GM21390 (cell line): ENCODE measurements at regions not wholly inside any gene's neighbourhood (a gene's known extent, or its start where the extent isn't known, plus 50 kb on each side); places are given as distances from the start of the nearest gene placed in this dataset.
A peak's percentile ranks its signal among the peaks of the same experiment; 100 is the strongest.

Experiments
- ATAC-seq: cut with Tn5 transposase; IDR thresholded peaks from one replicate; pipeline ENCODE4 v1.9.1; 2021; ENCODE audit not compliant: unreplicated experiment

GRCh38 chr2:136062066-136062837, 55.7 kb downstream of the CXCR4 start:
- no peak for ATAC-seq

- ATAC-seq: no peak
These were observed 57.5 kb downstream of the CXCR4 start for GRCh38 chr2:136060416-136060815.

GRCh38 chr2:136059036-136059472, 58.9 kb downstream of the CXCR4 start:
- ATAC-seq: peak; percentile 49

GRCh38 chr2:136058262-136058661, 59.7 kb downstream of the CXCR4 start:
- ATAC-seq: no peak

GRCh38 chr2:136057802-136058140, 60.2 kb downstream of the CXCR4 start:
- no peak for ATAC-seq

GRCh38 chr2:136057023-136057801, 60.7 kb downstream of the CXCR4 start:
- peak; percentile 29 for ATAC-seq

GRCh38 chr2:136055929-136056688, 61.8 kb downstream of the CXCR4 start:
- peak; percentile 31 for ATAC-seq

- ATAC-seq: no peak
These were observed 63.1 kb downstream of the CXCR4 start for GRCh38 chr2:136054856-136055255.

- peak; percentile 27 for ATAC-seq
These were observed 65.3 kb downstream of the CXCR4 start for GRCh38 chr2:136052369-136053362.

GRCh38 chr2:136051725-136052048, 66.3 kb upstream of the DARS1 start:
- ATAC-seq: no peak

- ATAC-seq: peak; percentile 40
These were observed 65.7 kb upstream of the DARS1 start for GRCh38 chr2:136051001-136051724.

GRCh38 chr2:136049991-136050920, 64.8 kb upstream of the DARS1 start:
- no peak for ATAC-seq

- no peak for ATAC-seq
These were observed 63.8 kb upstream of the DARS1 start for GRCh38 chr2:136049011-136049742.

- no peak for ATAC-seq
These were observed 60.6 kb upstream of the DARS1 start for GRCh38 chr2:136045835-136046570.

- no peak for ATAC-seq
These were observed 59.9 kb upstream of the DARS1 start for GRCh38 chr2:136045344-136045743.
